Neural cell (in vitro differentiated cells): ENCODE measurements at regions not wholly inside any gene's neighbourhood (a gene's known extent, or its start where the extent isn't known, plus 50 kb on each side); places are given as distances from the start of the nearest gene placed in this dataset.

ENCODE experiments used
- H2AFZ ChIP-seq: fragments of 200-600, 300-800 bp; sonication (generic), shearing (Covaris generic); 2 replicates; pipeline ENCODE4 v1.6.0; 2014; ENCODE audit warnings: low read depth, mild to moderate bottlenecking, antibody characterized with exemption, low read length, moderate library complexity
- H3F3A ChIP-seq: fragments of 200-600 bp; shearing (Covaris generic); 2 replicates; pipeline ENCODE4 v1.6.1; 2016; ENCODE audit warnings: mild to moderate bottlenecking, moderate library complexity, mixed read lengths, antibody characterized with exemption, low read length; ENCODE audit not compliant: insufficient read depth, poor library complexity, severe bottlenecking
- H3K27ac ChIP-seq: fragments of 200-600, 300-800 bp; sonication (generic), shearing (Covaris generic); 2 replicates; pipeline ENCODE4 v1.5.1; 2014; ENCODE audit warnings: mild to moderate bottlenecking, low read length, moderate library complexity
- H3K27me3 ChIP-seq: fragments of 300-800, 200-600 bp; sonication (generic), shearing (Covaris generic); 2 replicates; pipeline ENCODE4 v1.6.0; 2014; ENCODE audit warnings: mild to moderate bottlenecking, low read depth, low read length, moderate library complexity; ENCODE audit not compliant: insufficient read depth
- H3K36me3 ChIP-seq: fragments of 300-800, 200-600 bp; sonication (generic), shearing (Covaris generic); 2 replicates; pipeline ENCODE4 v1.5.1; 2014; ENCODE audit warnings: mild to moderate bottlenecking, antibody characterized with exemption, low read length, moderate library complexity; ENCODE audit not compliant: insufficient read depth
- H3K4me2 ChIP-seq: fragments of 300-800, 200-600 bp; sonication (generic), shearing (Covaris generic); 2 replicates; pipeline ENCODE4 v1.6.0; 2014; ENCODE audit warnings: mild to moderate bottlenecking, low read length
- H3K4me3 ChIP-seq: fragments of 300-800, 200-600 bp; sonication (generic), shearing (Covaris generic); 2 replicates; pipeline ENCODE4 v1.5.1; 2014; ENCODE audit warnings: mild to moderate bottlenecking, low read length, moderate library complexity
- H3K79me2 ChIP-seq: fragments of 200-600 bp; shearing (Covaris generic); replicated peaks from 2 replicates; pipeline ENCODE4 v1.6.0; 2014; ENCODE audit warnings: mild to moderate bottlenecking, low read length, moderate library complexity; ENCODE audit not compliant: insufficient read depth
- H3K9ac ChIP-seq: fragments of 300-800, 200-600 bp; sonication (generic), shearing (Covaris generic); 2 replicates; pipeline ENCODE4 v1.6.1; 2016; ENCODE audit warnings: mild to moderate bottlenecking, low read length, mixed read lengths
- H3K9me2 ChIP-seq: fragments of 200-600 bp; shearing (Covaris generic); 2 replicates; pipeline ENCODE4 v1.6.1; 2016; ENCODE audit warnings: mild to moderate bottlenecking, low read length, mixed read lengths; ENCODE audit not compliant: insufficient read depth
- H3K9me3 ChIP-seq: fragments of 200-600, 300-800 bp; sonication (generic), shearing (Covaris generic); 2 replicates; pipeline ENCODE4 v1.6.1; 2016; ENCODE audit warnings: mild to moderate bottlenecking, mixed run types, low read length, moderate library complexity, mixed read lengths
- H4K20me1 ChIP-seq: fragments of 200-600 bp; shearing (Covaris generic); 2 replicates; pipeline ENCODE4 v1.6.1; 2016; ENCODE audit warnings: mild to moderate bottlenecking, mixed run types; ENCODE audit not compliant: insufficient read depth
- EP300 ChIP-seq: fragments of 450-650 bp; conservative IDR thresholded peaks from 2 replicates; pipeline ENCODE4 v1.6.1; 2014; ENCODE audit warnings: antibody characterized with exemption, mild to moderate bottlenecking, moderate library complexity; ENCODE audit not compliant: poor library complexity, severe bottlenecking
- EZH2 ChIP-seq: fragments of 200-600, 300-800 bp; shearing (Covaris generic), sonication (generic); IDR thresholded peaks from 2 replicates; pipeline ENCODE4 v1.6.1; 2014; ENCODE audit warnings: antibody characterized with exemption, low read length, borderline replicate concordance, mild to moderate bottlenecking; ENCODE audit not compliant: insufficient read depth, poor library complexity, severe bottlenecking
- MXI1 ChIP-seq: fragments of 450-650 bp; conservative IDR thresholded peaks from 2 replicates; pipeline ENCODE4 v1.6.1; 2014; ENCODE audit warnings: antibody characterized with exemption, mild to moderate bottlenecking; ENCODE audit not compliant: poor library complexity, severe bottlenecking
- POLR2AphosphoS5 ChIP-seq: IDR thresholded peaks from 2 replicates; pipeline ENCODE4 v1.6.1; 2012
- RAD21 ChIP-seq: fragments of 450-650 bp; conservative IDR thresholded peaks from 2 replicates; pipeline ENCODE4 v1.6.1; 2014; ENCODE audit warnings: antibody characterized with exemption, mild to moderate bottlenecking, moderate library complexity
- SMC3 ChIP-seq: fragments of 450-650 bp; conservative IDR thresholded peaks from 2 replicates; pipeline ENCODE4 v1.6.1; 2014; ENCODE audit warnings: antibody characterized with exemption, mild to moderate bottlenecking, moderate library complexity; ENCODE audit not compliant: poor library complexity
- TAF1 ChIP-seq: IDR thresholded peaks from 2 replicates; pipeline ENCODE4 v1.6.1; 2012; ENCODE audit warnings: low read depth
- TF ChIP-seq, protein P1 (sequence below): IDR thresholded peaks from 2 replicates; pipeline ENCODE4 v1.6.1; 2012; ENCODE audit warnings: borderline replicate concordance
- TF ChIP-seq, protein P2 (sequence below): fragments of 450-650 bp; IDR thresholded peaks from 2 replicates; pipeline ENCODE4 v1.5.1; 2014; ENCODE audit warnings: antibody characterized with exemption, mild to moderate bottlenecking, moderate library complexity; ENCODE audit not compliant: poor library complexity, severe bottlenecking

- Histone ChIP-seq H3K27ac (no peak overlapping the region), H3K4me2 (no peak overlapping the region), H3K79me2 (no peaks in the 10 kb centered on the region), H3K4me3 (no peak overlapping the region), H4K20me1 (no peaks in the 10 kb centered on the region), H3K27me3 (no peaks in the 10 kb centered on the region), H3K9me2 (no peaks in the 10 kb centered on the region), H3F3A (no peaks in the 10 kb centered on the region), H3K9ac (no peak overlapping the region), H2AFZ (no peak overlapping the region), H3K36me3 (no peaks in the 10 kb centered on the region), H3K9me3 (no peaks in the 10 kb centered on the region)
- TF ChIP-seq MXI1, result no peak
- no peak for TF ChIP-seq RAD21
- TF ChIP-seq POLR2AphosphoS5, result no peak
- TF ChIP-seq EP300, result no peak
- no peak for TF ChIP-seq EZH2
These were observed 51.6 kb upstream of the IL6 start for GRCh38 chr7:22675421-22675820.

DNA sequence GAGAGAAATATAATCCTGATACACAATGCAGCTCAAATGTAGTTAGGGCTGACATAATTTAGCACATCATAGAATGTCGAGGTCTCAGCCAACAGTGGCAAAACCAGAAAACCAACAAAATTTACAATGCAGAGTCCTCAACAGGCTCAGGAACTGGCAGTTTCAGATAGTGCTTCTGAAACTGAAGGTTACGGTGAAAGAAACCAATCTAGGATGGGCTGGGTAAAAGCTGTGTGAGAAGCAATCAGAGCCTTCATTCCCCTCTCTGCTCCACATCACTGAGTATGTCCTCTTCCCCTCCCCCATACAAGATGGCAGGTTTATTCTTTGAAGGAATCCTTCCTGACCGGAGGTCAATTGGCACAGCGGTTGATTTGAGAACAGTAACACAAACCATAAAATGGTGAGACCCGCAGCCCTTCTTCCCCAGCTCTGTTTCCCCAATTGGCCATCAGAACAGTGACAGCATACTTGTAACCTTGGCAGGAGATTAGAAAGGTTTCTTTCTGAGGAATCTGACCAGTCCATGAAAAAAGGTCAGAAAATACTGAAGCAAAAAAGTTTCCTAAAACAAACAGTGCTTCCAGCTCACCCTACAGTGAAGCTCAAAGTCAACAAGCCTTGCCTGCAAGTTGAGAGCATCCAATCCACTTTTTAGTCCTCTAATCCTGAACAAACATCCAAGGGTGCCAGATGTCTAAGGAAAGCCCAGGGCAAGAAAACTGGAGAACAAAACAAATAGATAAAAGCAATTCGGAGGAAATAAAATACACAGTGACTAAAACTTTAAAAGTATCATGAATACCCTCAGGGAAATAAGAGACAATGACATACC is 53.9 kb upstream of the IL6 start:
- H3F3A ChIP-seq, result no peaks in the 10 kb centered on the region
- H3K27me3 ChIP-seq, result no peaks in the 10 kb centered on the region
- no peaks in the 10 kb centered on the region for H3K9me3 ChIP-seq
- H3K4me3 ChIP-seq, result no peak overlapping the region
- H3K9me2 ChIP-seq, result no peaks in the 10 kb centered on the region
- H3K27ac ChIP-seq, result no peak overlapping the region
- no peaks in the 10 kb centered on the region for H4K20me1 ChIP-seq
- no peak for TF ChIP-seq MXI1
- no peak for TF ChIP-seq EP300
- TF ChIP-seq, protein P1, sequence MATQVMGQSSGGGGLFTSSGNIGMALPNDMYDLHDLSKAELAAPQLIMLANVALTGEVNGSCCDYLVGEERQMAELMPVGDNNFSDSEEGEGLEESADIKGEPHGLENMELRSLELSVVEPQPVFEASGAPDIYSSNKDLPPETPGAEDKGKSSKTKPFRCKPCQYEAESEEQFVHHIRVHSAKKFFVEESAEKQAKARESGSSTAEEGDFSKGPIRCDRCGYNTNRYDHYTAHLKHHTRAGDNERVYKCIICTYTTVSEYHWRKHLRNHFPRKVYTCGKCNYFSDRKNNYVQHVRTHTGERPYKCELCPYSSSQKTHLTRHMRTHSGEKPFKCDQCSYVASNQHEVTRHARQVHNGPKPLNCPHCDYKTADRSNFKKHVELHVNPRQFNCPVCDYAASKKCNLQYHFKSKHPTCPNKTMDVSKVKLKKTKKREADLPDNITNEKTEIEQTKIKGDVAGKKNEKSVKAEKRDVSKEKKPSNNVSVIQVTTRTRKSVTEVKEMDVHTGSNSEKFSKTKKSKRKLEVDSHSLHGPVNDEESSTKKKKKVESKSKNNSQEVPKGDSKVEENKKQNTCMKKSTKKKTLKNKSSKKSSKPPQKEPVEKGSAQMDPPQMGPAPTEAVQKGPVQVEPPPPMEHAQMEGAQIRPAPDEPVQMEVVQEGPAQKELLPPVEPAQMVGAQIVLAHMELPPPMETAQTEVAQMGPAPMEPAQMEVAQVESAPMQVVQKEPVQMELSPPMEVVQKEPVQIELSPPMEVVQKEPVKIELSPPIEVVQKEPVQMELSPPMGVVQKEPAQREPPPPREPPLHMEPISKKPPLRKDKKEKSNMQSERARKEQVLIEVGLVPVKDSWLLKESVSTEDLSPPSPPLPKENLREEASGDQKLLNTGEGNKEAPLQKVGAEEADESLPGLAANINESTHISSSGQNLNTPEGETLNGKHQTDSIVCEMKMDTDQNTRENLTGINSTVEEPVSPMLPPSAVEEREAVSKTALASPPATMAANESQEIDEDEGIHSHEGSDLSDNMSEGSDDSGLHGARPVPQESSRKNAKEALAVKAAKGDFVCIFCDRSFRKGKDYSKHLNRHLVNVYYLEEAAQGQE, result no peak
- no peak for TF ChIP-seq RAD21
- no peak for TF ChIP-seq TAF1
- no peak for TF ChIP-seq SMC3
- TF ChIP-seq EZH2, result no peak
- TF ChIP-seq POLR2AphosphoS5, result no peak
- TF ChIP-seq, protein P2, sequence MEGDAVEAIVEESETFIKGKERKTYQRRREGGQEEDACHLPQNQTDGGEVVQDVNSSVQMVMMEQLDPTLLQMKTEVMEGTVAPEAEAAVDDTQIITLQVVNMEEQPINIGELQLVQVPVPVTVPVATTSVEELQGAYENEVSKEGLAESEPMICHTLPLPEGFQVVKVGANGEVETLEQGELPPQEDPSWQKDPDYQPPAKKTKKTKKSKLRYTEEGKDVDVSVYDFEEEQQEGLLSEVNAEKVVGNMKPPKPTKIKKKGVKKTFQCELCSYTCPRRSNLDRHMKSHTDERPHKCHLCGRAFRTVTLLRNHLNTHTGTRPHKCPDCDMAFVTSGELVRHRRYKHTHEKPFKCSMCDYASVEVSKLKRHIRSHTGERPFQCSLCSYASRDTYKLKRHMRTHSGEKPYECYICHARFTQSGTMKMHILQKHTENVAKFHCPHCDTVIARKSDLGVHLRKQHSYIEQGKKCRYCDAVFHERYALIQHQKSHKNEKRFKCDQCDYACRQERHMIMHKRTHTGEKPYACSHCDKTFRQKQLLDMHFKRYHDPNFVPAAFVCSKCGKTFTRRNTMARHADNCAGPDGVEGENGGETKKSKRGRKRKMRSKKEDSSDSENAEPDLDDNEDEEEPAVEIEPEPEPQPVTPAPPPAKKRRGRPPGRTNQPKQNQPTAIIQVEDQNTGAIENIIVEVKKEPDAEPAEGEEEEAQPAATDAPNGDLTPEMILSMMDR, result no peak
- no peaks in the 10 kb centered on the region for H3K36me3 ChIP-seq
- no peak overlapping the region for H3K9ac ChIP-seq
- no peak overlapping the region for H2AFZ ChIP-seq
- H3K79me2 ChIP-seq, result no peaks in the 10 kb centered on the region
- no peak overlapping the region for H3K4me2 ChIP-seq
